Hepatocyte (in vitro differentiated cells): ENCODE measurements at regions not wholly inside any gene's neighbourhood (a gene's known extent, or its start where the extent isn't known, plus 50 kb on each side); places are given as distances from the start of the nearest gene placed in this dataset.

Experiments used
- EZH2 ChIP-seq: fragments of 200-600 bp; sonication (generic); IDR thresholded peaks from 2 replicates; pipeline ENCODE4 v1.6.1; 2016; ENCODE audit warnings: antibody characterized with exemption, mild to moderate bottlenecking, borderline replicate concordance
- EZH2phosphoT487 ChIP-seq: fragments of 200-600 bp; sonication (generic); IDR thresholded peaks from one replicate; pipeline ENCODE4 v1.6.1; 2018; ENCODE audit warnings: antibody characterized with exemption, mild to moderate bottlenecking, low read depth, moderate library complexity; ENCODE audit not compliant: unreplicated experiment, severe bottlenecking
- TF ChIP-seq, protein P1 (sequence below): fragments of 200-600 bp; sonication (generic); IDR thresholded peaks from 2 replicates; pipeline ENCODE4 v1.5.1; 2016; ENCODE audit warnings: antibody characterized with exemption, mild to moderate bottlenecking; ENCODE audit not compliant: poor library complexity

DNA sequence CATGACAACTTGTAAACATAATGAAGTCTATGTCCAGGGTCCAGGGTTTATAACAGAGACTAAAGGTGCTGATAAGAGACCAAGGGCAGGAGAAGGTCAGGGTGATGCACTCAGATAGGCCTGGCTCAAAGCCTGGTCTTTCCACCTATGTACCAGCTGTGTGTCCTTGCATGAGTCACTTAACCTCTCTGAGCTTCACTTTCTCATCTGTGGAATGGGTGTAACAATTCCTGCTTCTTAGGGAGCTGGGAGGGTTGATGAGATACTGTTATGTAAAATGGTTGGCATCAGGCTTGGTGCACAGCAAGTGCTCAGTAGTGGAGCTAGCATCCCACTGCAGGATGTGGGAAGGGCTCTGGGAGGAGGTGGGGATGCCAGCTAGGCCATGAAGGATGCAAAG is 143.7 kb upstream of the CSF3R start:
- TF ChIP-seq, protein P1, sequence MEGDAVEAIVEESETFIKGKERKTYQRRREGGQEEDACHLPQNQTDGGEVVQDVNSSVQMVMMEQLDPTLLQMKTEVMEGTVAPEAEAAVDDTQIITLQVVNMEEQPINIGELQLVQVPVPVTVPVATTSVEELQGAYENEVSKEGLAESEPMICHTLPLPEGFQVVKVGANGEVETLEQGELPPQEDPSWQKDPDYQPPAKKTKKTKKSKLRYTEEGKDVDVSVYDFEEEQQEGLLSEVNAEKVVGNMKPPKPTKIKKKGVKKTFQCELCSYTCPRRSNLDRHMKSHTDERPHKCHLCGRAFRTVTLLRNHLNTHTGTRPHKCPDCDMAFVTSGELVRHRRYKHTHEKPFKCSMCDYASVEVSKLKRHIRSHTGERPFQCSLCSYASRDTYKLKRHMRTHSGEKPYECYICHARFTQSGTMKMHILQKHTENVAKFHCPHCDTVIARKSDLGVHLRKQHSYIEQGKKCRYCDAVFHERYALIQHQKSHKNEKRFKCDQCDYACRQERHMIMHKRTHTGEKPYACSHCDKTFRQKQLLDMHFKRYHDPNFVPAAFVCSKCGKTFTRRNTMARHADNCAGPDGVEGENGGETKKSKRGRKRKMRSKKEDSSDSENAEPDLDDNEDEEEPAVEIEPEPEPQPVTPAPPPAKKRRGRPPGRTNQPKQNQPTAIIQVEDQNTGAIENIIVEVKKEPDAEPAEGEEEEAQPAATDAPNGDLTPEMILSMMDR = no peak
- TF ChIP-seq EZH2 (no peak), EZH2phosphoT487 (no peak)
